ENCODE measurements at regions not wholly inside any gene's neighbourhood (a gene's known extent, or its start where the extent isn't known, plus 50 kb on each side); places are given as distances from the start of the nearest gene placed in this dataset.

DNA sequence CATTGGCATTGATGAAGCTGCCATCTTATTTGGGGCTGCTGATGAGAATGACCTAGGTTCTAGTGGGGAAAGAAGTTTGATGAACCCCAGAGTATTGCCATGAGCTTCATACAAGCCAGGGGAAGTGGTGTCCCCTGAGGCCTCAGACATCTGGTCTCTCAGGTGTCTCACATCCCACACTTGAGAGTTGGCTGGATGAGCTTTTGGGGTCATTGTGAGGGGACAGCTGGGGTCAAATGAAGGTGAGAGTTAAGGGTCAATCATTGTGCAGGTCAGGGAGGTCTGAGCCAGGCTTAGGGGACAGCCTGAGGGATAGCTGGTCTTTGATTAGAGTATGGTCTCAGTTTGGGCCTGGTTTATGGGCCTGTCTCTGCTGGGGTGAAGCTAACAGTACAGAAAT, 336.5 kb downstream of the CYP26B1 start:
- DNase-seq, result no peak
- Histone ChIP-seq H3K79me2 (ENCODE audit: insufficient read depth) (no peaks in the 10 kb centered on the region), H3F3A (replicated peaks; ENCODE audit: insufficient read depth) (no peaks in the 10 kb centered on the region), H3K27ac (ENCODE audit: low read depth in 2 of 2, low read length in 1 of 2) (no peak overlapping the region), H4K20me1 (ENCODE audit: insufficient read depth) (no peaks in the 10 kb centered on the region), H2AFZ (ENCODE audit: low read depth) (no peak overlapping the region), H3K4me3 (ENCODE audit: low read depth in 2 of 2, low read length in 1 of 2) (no peak overlapping the region), H3K9me2 (no peaks in the 10 kb centered on the region), H3K9me3 (no peaks in the 10 kb centered on the region), H3K4me2 (no peak overlapping the region), H3K4me1 (ENCODE audit: control insufficient read depth in 1 of 2, insufficient read depth in 2 of 2, low read depth in 1 of 2, low read length in 1 of 2) (no peaks in the 10 kb centered on the region; a peak in 1 of 4 replicates), H3K9ac (no peak overlapping the region), H3K36me3 (replicated peaks in 1 of 2; ENCODE audit: control insufficient read depth in 1 of 2, insufficient read depth in 2 of 2, low read length in 1 of 2) (no peaks in the 10 kb centered on the region), H3K27me3 (ENCODE audit: insufficient read depth) (no peaks in the 10 kb centered on the region)
- CTCF ChIA-PET, result interaction anchor here (1.8 to 3.1 kb wide), 2 partner anchors 9 to 13 kb away, joined by 8 to 12 read pairs; no protein-coding TSS in a partner anchor
- POLR2A ChIA-PET, result no interaction called here
- TF ChIP-seq, protein P1, sequence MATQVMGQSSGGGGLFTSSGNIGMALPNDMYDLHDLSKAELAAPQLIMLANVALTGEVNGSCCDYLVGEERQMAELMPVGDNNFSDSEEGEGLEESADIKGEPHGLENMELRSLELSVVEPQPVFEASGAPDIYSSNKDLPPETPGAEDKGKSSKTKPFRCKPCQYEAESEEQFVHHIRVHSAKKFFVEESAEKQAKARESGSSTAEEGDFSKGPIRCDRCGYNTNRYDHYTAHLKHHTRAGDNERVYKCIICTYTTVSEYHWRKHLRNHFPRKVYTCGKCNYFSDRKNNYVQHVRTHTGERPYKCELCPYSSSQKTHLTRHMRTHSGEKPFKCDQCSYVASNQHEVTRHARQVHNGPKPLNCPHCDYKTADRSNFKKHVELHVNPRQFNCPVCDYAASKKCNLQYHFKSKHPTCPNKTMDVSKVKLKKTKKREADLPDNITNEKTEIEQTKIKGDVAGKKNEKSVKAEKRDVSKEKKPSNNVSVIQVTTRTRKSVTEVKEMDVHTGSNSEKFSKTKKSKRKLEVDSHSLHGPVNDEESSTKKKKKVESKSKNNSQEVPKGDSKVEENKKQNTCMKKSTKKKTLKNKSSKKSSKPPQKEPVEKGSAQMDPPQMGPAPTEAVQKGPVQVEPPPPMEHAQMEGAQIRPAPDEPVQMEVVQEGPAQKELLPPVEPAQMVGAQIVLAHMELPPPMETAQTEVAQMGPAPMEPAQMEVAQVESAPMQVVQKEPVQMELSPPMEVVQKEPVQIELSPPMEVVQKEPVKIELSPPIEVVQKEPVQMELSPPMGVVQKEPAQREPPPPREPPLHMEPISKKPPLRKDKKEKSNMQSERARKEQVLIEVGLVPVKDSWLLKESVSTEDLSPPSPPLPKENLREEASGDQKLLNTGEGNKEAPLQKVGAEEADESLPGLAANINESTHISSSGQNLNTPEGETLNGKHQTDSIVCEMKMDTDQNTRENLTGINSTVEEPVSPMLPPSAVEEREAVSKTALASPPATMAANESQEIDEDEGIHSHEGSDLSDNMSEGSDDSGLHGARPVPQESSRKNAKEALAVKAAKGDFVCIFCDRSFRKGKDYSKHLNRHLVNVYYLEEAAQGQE (IDR thresholded peaks at IDR 0.05; ENCODE audit: low read depth, low read length), result no peak
- TF ChIP-seq GATA2 (CRISPR knock-in tag; IDR thresholded peaks at IDR 0.05) (no peak), FOSL2 (IDR thresholded peaks at IDR 0.05; ENCODE audit: borderline replicate concordance, low read depth) (no peak), CHD2 (IDR thresholded peaks at IDR 0.05; ENCODE audit: low read length, partially characterized antibody) (no peak), RCOR1 (IDR thresholded peaks at IDR 0.05; ENCODE audit: low read length) (no peak), RXRA (IDR thresholded peaks at IDR 0.05; ENCODE audit: borderline replicate concordance, low read depth) (no peak), JUND (IDR thresholded peaks at IDR 0.05) (no peak), SIN3A (IDR thresholded peaks at IDR 0.05; ENCODE audit: borderline replicate concordance, low read depth, low read length) (no peak), EP300 (IDR thresholded peaks at IDR 0.05; ENCODE audit: borderline replicate concordance in 1 of 2, low read depth in 1 of 2, low read length in 1 of 2) (no peak), RAD21 (IDR thresholded peaks at IDR 0.05; ENCODE audit: low read length) (no peak), NFIC (IDR thresholded peaks at IDR 0.05; ENCODE audit: borderline replicate concordance) (no peak), MXI1 (IDR thresholded peaks at IDR 0.05; ENCODE audit: low read depth, low read length) (no peak), TCF12 (IDR thresholded peaks at IDR 0.05) (no peak)

DNA sequence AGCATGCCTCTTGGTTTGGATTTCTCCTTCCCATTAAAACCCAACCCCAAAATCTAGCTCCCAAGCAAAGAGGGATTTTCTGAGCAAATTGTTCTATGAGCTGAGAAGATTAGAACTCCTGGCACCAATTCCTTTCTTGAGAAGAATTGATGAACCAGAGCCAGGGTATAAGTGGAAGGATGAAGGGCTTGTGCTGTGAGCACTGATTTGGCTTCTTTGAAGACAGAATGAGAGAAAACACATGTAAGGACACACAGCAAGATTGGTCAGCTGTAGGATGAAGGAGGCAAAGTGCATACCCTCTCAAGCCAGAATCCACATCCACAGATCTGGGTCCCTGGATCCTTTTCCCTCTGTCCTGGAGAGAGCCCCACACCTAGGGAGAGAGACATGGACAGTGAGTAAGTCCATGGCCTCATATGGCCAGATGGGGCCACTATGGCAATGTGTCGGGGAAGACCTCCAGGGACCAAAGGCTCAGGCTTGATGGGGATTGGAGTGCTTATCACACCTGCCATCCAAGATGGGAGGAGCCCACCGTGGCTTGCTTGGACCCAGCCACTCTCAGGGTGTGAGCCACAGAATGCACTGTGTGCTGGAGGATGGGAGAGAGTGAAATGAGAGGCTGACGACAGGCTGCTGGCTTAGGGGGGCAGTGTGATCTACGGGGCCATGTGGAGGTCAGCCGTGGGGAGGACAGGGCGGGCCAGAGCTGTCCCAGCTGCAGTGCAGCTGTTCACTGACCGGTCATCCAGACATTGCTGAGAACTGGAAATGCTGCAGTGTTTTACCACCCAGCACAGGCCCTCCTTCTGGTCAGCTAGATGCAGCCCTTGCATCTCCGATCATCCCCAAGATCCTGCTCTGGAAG, 339.8 kb downstream of the CYP26B1 start:
- Histone ChIP-seq H4K20me1 (ENCODE audit: insufficient read depth) (no peaks in the 10 kb centered on the region), H3K4me1 (ENCODE audit: control insufficient read depth in 1 of 2, insufficient read depth in 2 of 2, low read depth in 1 of 2, low read length in 1 of 2) (no peaks in the 10 kb centered on the region; a peak in 1 of 4 replicates), H3K4me3 (ENCODE audit: low read depth in 2 of 2, low read length in 1 of 2) (no peak overlapping the region), H3K36me3 (replicated peaks in 1 of 2; ENCODE audit: control insufficient read depth in 1 of 2, insufficient read depth in 2 of 2, low read length in 1 of 2) (no peaks in the 10 kb centered on the region), H3K27me3 (ENCODE audit: insufficient read depth) (no peaks in the 10 kb centered on the region), H3F3A (replicated peaks; ENCODE audit: insufficient read depth) (no peaks in the 10 kb centered on the region), H3K9me2 (no peaks in the 10 kb centered on the region), H3K27ac (ENCODE audit: low read depth in 2 of 2, low read length in 1 of 2) (no peak overlapping the region), H3K9ac (no peak overlapping the region), H3K9me3 (no peaks in the 10 kb centered on the region), H3K79me2 (ENCODE audit: insufficient read depth) (no peaks in the 10 kb centered on the region), H3K4me2 (no peak overlapping the region), H2AFZ (ENCODE audit: low read depth) (no peak overlapping the region)
- no peak for DNase-seq
- ChIA-PET POLR2A (no interaction called here), CTCF (interaction anchor here (0.9 to 1.2 kb wide), 2 partner anchors 8 to 10 kb away, joined by 3 to 5 read pairs; no protein-coding TSS in a partner anchor)
- TF ChIP-seq, protein P2, sequence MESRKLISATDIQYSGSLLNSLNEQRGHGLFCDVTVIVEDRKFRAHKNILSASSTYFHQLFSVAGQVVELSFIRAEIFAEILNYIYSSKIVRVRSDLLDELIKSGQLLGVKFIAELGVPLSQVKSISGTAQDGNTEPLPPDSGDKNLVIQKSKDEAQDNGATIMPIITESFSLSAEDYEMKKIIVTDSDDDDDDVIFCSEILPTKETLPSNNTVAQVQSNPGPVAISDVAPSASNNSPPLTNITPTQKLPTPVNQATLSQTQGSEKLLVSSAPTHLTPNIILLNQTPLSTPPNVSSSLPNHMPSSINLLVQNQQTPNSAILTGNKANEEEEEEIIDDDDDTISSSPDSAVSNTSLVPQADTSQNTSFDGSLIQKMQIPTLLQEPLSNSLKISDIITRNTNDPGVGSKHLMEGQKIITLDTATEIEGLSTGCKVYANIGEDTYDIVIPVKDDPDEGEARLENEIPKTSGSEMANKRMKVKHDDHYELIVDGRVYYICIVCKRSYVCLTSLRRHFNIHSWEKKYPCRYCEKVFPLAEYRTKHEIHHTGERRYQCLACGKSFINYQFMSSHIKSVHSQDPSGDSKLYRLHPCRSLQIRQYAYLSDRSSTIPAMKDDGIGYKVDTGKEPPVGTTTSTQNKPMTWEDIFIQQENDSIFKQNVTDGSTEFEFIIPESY (IDR thresholded peaks at IDR 0.05; ENCODE audit: borderline replicate concordance, low read depth), result no peak
- TF ChIP-seq NFIC (IDR thresholded peaks at IDR 0.05; ENCODE audit: borderline replicate concordance), result no peak
- TF ChIP-seq ELF1 (IDR thresholded peaks at IDR 0.05), result no peak
- TF ChIP-seq FOXM1 (IDR thresholded peaks at IDR 0.05; ENCODE audit: low read depth), result no peak
- TF ChIP-seq SMC3 (IDR thresholded peaks at IDR 0.05; ENCODE audit: low read depth, low read length), result no peak
- no peak for TF ChIP-seq YY1 (IDR thresholded peaks at IDR 0.05; ENCODE audit: low read depth)
- TF ChIP-seq GABPA (IDR thresholded peaks at IDR 0.05; ENCODE audit: low read depth), result no peak
- no peak for TF ChIP-seq TAF1 (IDR thresholded peaks at IDR 0.05; ENCODE audit: borderline replicate concordance, low read depth, low read length)
- TF ChIP-seq, protein P3, sequence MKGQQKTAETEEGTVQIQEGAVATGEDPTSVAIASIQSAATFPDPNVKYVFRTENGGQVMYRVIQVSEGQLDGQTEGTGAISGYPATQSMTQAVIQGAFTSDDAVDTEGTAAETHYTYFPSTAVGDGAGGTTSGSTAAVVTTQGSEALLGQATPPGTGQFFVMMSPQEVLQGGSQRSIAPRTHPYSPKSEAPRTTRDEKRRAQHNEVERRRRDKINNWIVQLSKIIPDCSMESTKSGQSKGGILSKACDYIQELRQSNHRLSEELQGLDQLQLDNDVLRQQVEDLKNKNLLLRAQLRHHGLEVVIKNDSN (IDR thresholded peaks at IDR 0.05; ENCODE audit: borderline replicate concordance, low read depth), result no peak
- TF ChIP-seq TCF12 (IDR thresholded peaks at IDR 0.05), result no peak
- TF ChIP-seq MXI1 (IDR thresholded peaks at IDR 0.05; ENCODE audit: low read depth, low read length), result no peak
- TF ChIP-seq FOSL2 (IDR thresholded peaks at IDR 0.05; ENCODE audit: borderline replicate concordance, low read depth), result no peak
- 33% methylated on average over 7 of the region's 8 CpGs for WGBS (ENCODE audit: low lambda C conversion rate)

All from SK-N-SH (cell line).